Mononuclear cell (primary cell): ENCODE measurements at regions not wholly inside any gene's neighbourhood (a gene's known extent, or its start where the extent isn't known, plus 50 kb on each side); places are given as distances from the start of the nearest gene placed in this dataset.

Experiments used
- H3K27me3 ChIP-seq: 2 replicates; pipeline ENCODE4 v1.6.0; 2011; ENCODE audit warnings: low read length, control low read depth; ENCODE audit not compliant: insufficient read depth
- H3K4me1 ChIP-seq: 2 replicates; pipeline ENCODE4 v1.5.1; 2011; ENCODE audit warnings: mild to moderate bottlenecking, low read length, control low read depth; ENCODE audit not compliant: insufficient read depth
- H3K4me3 ChIP-seq: 2 replicates; pipeline ENCODE4 v1.5.1; 2011; ENCODE audit warnings: mild to moderate bottlenecking, low read length, moderate library complexity
- H3K9me3 ChIP-seq: 2 replicates; pipeline ENCODE4 v1.5.1; 2011; ENCODE audit warnings: low read depth, mild to moderate bottlenecking, control low read depth, low read length

GRCh38 chr21:23887725-23888306 is 1719.5 kb downstream of the MRPL39 start:
- H3K9me3 ChIP-seq: no peaks in the 10 kb centered on the region
- H3K4me3 ChIP-seq: peak overlapping the region; percentile 23
- H3K27me3 ChIP-seq: no peaks in the 10 kb centered on the region
- no peaks in the 10 kb centered on the region for H3K4me1 ChIP-seq

- no peaks in the 10 kb centered on the region for H3K9me3 ChIP-seq
- no peaks in the 10 kb centered on the region for H3K4me1 ChIP-seq
- no peaks in the 10 kb centered on the region for H3K27me3 ChIP-seq
- H3K4me3 ChIP-seq: peak overlapping the region; percentile 23
These were observed 1720.2 kb downstream of the MRPL39 start for GRCh38 chr21:23886828-23887724.

- no peaks in the 10 kb centered on the region for H3K27me3 ChIP-seq
- no peaks in the 10 kb centered on the region for H3K4me1 ChIP-seq
- H3K4me3 ChIP-seq: no peak overlapping the region
- no peaks in the 10 kb centered on the region for H3K9me3 ChIP-seq
These were observed 1725.5 kb downstream of the MRPL39 start for GRCh38 chr21:23881783-23882182.

GRCh38 chr21:23876925-23877558 is 1730.2 kb downstream of the MRPL39 start:
- Histone ChIP-seq H3K27me3 (no peaks in the 10 kb centered on the region), H3K4me3 (no peak overlapping the region), H3K4me1 (no peaks in the 10 kb centered on the region), H3K9me3 (no peaks in the 10 kb centered on the region)

- H3K4me3 ChIP-seq: no peak overlapping the region
- no peaks in the 10 kb centered on the region for H3K4me1 ChIP-seq
- H3K9me3 ChIP-seq: no peaks in the 10 kb centered on the region
- no peaks in the 10 kb centered on the region for H3K27me3 ChIP-seq
These were observed 1733.0 kb downstream of the MRPL39 start for GRCh38 chr21:23874271-23874670.

- Histone ChIP-seq H3K9me3 (no peaks in the 10 kb centered on the region), H3K4me1 (peaks cover 5% of the 10 kb centered on the region), H3K27me3 (no peaks in the 10 kb centered on the region), H3K4me3 (no peak overlapping the region)
These were observed 1745.3 kb downstream of the MRPL39 start for GRCh38 chr21:23861911-23862504.

- Histone ChIP-seq H3K27me3 (no peaks in the 10 kb centered on the region), H3K4me3 (no peak overlapping the region), H3K9me3 (no peaks in the 10 kb centered on the region), H3K4me1 (peaks cover 5% of the 10 kb centered on the region)
These were observed 1748.4 kb downstream of the MRPL39 start for GRCh38 chr21:23858878-23859277.

- Histone ChIP-seq H3K4me3 (no peak overlapping the region), H3K9me3 (no peaks in the 10 kb centered on the region), H3K27me3 (no peaks in the 10 kb centered on the region), H3K4me1 (no peaks in the 10 kb centered on the region)
These were observed 1753.4 kb downstream of the MRPL39 start for GRCh38 chr21:23853796-23854379.

- Histone ChIP-seq H3K4me1 (no peaks in the 10 kb centered on the region), H3K9me3 (peaks cover 15% of the 10 kb centered on the region), H3K27me3 (no peaks in the 10 kb centered on the region), H3K4me3 (no peak overlapping the region)
These were observed 1769.7 kb downstream of the MRPL39 start for GRCh38 chr21:23837564-23837963.

- Histone ChIP-seq H3K4me1 (no peaks in the 10 kb centered on the region), H3K27me3 (no peaks in the 10 kb centered on the region)
These were observed 1784.5 kb downstream of the MRPL39 start for GRCh38 chr21:23822760-23823159.

GRCh38 chr21:23817337-23817736 is 1789.9 kb downstream of the MRPL39 start:
- Histone ChIP-seq H3K4me3 (no peak overlapping the region), H3K9me3 (no peaks in the 10 kb centered on the region), H3K4me1 (no peaks in the 10 kb centered on the region), H3K27me3 (no peaks in the 10 kb centered on the region)

More at GRCh38 chr21:23822760-23823159, 1784.5 kb downstream of the MRPL39 start:
- H3K4me3 ChIP-seq: no peak overlapping the region
- no peaks in the 10 kb centered on the region for H3K9me3 ChIP-seq

GRCh38 chr21:23812485-23812884 is 1794.8 kb downstream of the MRPL39 start:
- Histone ChIP-seq H3K9me3 (no peaks in the 10 kb centered on the region), H3K4me3 (no peak overlapping the region), H3K27me3 (no peaks in the 10 kb centered on the region), H3K4me1 (no peaks in the 10 kb centered on the region)

- Histone ChIP-seq H3K4me3 (no peak overlapping the region), H3K9me3 (no peaks in the 10 kb centered on the region), H3K27me3 (no peaks in the 10 kb centered on the region), H3K4me1 (no peaks in the 10 kb centered on the region)
These were observed 1795.5 kb downstream of the MRPL39 start for GRCh38 chr21:23811805-23812204.

GRCh38 chr21:23809573-23809972 is 1797.7 kb downstream of the MRPL39 start:
- Histone ChIP-seq H3K4me3 (no peak overlapping the region), H3K27me3 (no peaks in the 10 kb centered on the region), H3K4me1 (no peaks in the 10 kb centered on the region), H3K9me3 (no peaks in the 10 kb centered on the region)
